NCI-H2107 (cell line): ENCODE measurements at regions not wholly inside any gene's neighbourhood (a gene's known extent, or its start where the extent isn't known, plus 50 kb on each side); places are given as distances from the start of the nearest gene placed in this dataset.
"Not testable (repeated sequence)": the region's sequence is repeated elsewhere in the genome, so short reads cannot be mapped to it uniquely, and the experiment has no call there.

Experiments used
- DNase-seq: peaks from one replicate; lab custom pipeline; 2025; lab: John Stamatoyannopoulos, UW

DNA sequence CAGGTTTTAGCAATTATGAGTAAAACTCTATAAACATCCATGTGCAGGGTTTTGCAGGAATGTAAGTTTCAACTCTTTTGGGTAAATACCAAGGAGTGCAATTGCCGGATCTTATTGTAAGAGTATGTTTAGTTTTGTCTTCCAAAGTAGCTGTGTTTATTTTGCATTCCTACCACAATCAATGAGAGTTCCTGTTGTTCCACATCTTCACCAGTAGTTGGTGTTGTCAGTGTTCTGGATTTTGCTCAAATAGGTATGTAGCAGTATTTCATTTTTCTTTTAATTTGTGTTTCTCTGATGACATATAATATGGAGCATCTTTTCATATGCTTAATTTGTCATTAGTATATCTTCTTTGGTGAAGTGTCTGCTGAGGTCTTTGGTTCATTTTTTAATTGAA lies 185.1 kb upstream of the GALNT15 start:
- no peak for DNase-seq

DNA sequence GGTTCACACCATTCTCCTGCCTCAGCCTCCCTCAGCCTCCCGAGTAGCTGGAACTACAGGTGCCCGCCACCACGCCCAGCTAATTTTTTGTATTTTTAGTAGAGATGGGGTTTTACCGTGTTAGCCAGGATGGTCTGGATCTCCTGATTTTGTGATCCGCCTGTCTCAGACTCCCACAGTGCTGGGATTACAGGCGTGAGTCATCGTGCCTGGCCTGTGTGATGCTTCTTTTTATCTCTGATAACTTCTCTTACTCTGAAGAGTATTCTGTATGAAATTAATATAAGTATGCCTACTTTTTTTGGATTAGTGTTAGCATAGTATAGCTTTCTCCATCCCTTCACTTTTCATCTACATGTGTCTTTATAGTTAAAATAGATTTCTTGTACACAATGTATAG lies 180.8 kb upstream of the GALNT15 start:
- DNase-seq, result not testable (repeated sequence)

- DNase-seq, result not testable (repeated sequence)
Measured at GRCh38 chr3:15996496-15996895, 178.0 kb upstream of the GALNT15 start.

DNA sequence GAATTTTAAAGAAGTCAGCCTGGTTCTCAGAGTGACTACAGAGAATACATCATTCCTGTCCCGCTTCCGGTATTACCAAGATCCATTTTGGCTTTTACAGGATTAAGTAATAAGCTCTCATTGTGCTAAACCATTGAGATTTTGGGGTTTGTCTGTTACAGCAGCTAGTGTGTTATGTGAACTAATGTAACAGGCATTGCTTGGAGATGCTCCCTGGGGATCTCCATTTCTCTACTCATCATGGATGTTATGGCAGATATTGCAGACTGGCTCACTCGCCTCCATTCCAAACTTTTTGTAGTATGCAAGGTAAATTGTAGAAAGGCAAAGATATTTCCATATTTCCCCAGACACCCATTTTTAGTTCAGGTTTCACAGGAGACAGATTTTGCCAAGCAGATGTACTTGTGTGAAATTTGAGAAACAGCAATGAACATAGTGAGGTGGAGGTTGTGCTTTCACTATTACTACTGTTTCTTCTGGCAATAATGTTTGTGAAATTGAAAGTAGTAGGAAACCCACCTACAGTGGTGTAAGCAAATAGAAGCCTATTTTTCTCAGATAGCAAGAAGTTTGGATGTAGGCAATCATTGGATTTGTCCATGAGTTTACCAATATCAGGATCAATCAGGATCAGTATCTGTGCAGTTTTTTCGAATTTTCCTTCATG lies 177.1 kb upstream of the GALNT15 start:
- no peak for DNase-seq

GRCh38 chr3:15998911-15999310 lies 175.6 kb upstream of the GALNT15 start:
- DNase-seq, result no peak

GRCh38 chr3:16004812-16005211 lies 169.7 kb upstream of the GALNT15 start:
- no peak for DNase-seq

GRCh38 chr3:16011376-16011775 lies 163.1 kb upstream of the GALNT15 start:
- DNase-seq, result no peak

DNA sequence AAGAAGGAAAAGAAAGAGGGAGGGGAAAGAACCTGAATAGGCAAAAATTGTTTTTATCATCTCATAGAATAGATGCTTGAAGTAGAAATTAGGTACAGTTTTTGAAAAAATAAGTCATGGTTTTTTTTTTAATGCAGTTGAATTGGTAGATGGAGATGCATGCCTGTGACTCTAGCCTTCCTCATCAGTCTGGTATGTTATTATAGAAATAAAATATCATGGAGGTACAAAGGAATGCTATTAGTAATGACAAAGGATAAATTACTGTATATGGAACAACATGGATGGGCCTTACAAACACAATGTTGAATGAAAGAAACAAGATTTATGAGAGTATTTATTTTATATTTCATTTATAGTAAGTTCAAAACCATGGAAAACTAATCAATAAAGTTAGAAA lies 162.4 kb upstream of the GALNT15 start:
- DNase-seq, result no peak

DNA sequence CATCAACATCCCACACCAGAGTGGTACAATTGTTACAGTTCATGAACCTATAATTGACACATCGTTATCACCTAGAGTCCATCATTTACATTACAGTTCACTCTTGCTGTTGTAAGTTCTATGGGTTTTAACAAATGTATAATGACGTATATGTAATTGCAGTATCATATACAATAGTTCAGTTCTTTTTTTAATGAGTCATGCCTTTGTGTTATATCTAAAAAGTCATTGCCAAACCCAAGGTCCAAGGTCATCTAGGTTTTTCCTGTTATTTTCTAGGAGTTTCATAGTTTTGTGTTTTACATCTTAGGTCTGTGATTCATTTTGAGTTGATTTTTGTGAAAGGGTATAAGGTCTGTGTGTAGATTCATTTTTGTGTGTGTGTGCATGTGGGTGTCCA lies 160.9 kb upstream of the GALNT15 start:
- no peak for DNase-seq

DNA sequence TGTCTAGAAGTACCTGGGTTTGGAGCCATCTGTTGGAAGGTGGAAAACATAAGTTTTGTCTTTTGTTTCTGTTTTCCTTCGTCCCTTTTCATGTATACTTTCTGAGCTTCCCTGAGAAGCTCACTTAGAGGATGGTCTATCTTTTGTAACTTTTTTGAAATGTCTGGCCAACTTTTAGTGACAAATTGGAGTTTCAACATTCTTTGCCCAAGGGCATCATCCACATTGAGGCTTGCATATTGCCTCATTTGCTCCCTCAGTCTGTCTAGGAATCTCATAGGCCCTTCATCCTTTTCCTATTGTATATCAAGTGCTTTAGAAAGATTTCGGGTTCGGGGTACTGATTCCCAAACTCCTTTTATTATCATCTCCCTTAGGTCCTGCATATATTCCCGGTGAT lies 152.7 kb upstream of the GALNT15 start:
- DNase-seq, result not testable (repeated sequence)

- DNase-seq, result not testable (repeated sequence)
Measured at GRCh38 chr3:16023881-16024280, 150.6 kb upstream of the GALNT15 start.

DNA sequence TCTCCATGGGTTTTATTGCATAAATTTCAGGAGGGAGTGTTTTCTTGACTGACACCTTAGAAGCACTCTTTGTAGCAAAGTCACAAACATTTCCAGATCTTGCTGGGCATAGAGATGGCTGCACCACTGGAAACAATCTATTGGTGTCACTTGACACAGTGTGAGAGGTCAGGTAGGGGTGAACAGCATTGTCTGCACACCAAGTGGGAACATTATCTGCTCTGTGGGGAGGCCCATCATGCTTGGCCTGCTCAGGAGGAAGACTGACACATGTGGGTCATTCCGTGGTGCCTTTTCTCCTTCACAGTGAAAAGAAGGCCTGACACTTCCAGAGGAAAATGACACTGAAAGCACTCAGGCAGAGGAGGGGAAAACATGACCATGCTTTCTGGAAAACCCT lies 149.9 kb upstream of the GALNT15 start:
- no peak for DNase-seq

- DNase-seq, result no peak
Measured at GRCh38 chr3:16026753-16027152, 147.7 kb upstream of the GALNT15 start.

DNA sequence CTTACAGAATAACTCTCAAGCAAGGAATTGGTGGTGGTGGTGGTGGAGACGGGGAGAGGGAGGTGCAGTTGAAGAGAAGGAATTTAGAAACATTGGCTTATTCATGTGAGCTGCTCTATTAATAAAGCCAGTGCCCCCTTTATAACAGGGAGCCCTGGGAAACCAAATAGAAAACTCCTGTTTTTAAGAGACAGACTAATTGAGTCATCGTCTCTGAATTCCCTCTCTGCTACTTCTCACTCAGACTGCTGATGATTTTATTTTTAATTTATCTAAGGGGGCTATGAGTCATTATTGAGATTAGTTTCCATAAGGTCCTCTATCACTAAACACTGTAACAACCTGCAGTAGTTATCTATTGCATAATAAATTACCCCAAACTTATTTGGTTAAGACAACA lies 145.9 kb upstream of the GALNT15 start:
- DNase-seq, result no peak

DNA sequence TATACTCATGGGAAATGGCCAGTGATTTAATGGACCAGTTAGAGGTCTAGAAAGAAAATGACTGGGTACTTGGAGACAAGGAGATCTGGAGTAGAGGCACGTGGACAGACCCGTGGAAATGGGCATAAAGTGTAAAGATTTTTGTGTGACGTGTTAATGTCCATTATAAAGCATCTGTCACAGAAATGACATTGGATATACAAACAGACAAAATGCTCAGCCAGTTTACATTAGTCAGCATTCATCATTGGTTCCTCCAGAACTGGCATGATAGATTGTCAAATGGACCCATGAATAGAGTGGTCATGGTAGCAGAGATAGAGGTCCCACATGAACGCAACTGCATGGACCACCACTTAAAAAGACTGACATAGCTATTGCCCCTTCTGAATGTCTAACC lies 144.1 kb upstream of the GALNT15 start:
- no peak for DNase-seq

- DNase-seq, result no peak
Measured at GRCh38 chr3:16031434-16031833, 143.0 kb upstream of the GALNT15 start.

GRCh38 chr3:16033889-16034687 lies 140.4 kb upstream of the GALNT15 start:
- DNase-seq, result no peak

GRCh38 chr3:16040991-16041390 lies 133.5 kb upstream of the GALNT15 start:
- no peak for DNase-seq

- peak; percentile 1 for DNase-seq
Measured at GRCh38 chr3:16048435-16049318, 125.8 kb upstream of the GALNT15 start.

GRCh38 chr3:16050641-16051467 lies 123.6 kb upstream of the GALNT15 start:
- no peak for DNase-seq

GRCh38 chr3:16051691-16052090 lies 122.8 kb upstream of the GALNT15 start:
- DNase-seq, result no peak

DNA sequence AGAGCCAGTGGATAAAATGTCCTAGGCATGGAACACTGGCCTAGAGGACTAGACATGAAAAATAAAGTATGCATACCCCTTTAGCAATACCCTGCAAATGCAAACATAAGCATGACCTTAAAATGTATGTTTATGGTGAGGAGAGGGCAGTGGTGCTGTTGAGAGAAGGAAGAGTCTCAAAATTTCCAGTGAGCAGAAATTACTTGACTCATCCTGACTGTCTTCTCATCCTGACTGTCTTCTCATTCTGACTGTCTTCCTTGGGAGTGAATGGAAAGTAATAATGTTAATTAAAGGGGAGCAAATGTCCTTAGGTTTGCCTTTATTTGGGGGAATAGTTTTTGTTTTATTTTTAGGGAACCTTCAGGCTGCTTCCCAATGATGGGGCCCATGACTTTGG lies 121.5 kb upstream of the GALNT15 start:
- DNase-seq, result no peak
